Stimulated activated CD4-positive, alpha-beta T cell treated with anti-CD3 and anti-CD28 coated beads, Interleukin-15, amount 100 ng/mL, for 48 hours (primary cell): ENCODE measurements at regions not wholly inside any gene's neighbourhood (a gene's known extent, or its start where the extent isn't known, plus 50 kb on each side); places are given as distances from the start of the nearest gene placed in this dataset.

Experiments used
- DNase-seq, 2 donors: peaks; one replicate each; pipeline ENCODE4 v3.0.0-alpha.2; 2020; ENCODE audit warnings: low read depth in 2 of 2

GRCh38 chr4:184575306-184575705 is 73.9 kb downstream of the CASP3 start:
- DNase-seq = no peak

- peak in 1 of 2 donors; percentile 7 for DNase-seq
These were observed 74.4 kb downstream of the CASP3 start for GRCh38 chr4:184574861-184575260.

GRCh38 chr4:184573701-184574100 is 75.5 kb downstream of the CASP3 start:
- DNase-seq = no peak

DNA sequence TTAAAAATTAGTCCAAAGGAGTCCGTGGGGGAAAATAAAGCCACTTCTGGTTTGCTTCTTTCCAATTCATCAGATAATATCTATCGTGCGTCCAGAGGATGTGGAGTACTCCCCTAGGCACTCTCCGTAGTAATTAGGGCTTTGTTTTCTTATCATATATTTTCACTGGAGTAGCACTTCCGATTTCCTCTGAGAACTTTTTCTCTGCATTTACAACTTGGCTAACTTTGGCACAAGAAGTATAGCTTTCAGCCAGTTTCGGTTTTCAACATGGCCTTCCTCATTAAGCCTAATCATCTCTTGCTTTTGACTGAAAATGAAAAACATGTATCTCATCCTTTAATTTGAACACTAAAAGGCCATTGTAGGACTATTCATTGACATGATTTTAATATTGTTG is 80.5 kb downstream of the CASP3 start:
- DNase-seq = no peak

- DNase-seq = no peak
These were observed 85.6 kb downstream of the CASP3 start for GRCh38 chr4:184563621-184564020.

DNA sequence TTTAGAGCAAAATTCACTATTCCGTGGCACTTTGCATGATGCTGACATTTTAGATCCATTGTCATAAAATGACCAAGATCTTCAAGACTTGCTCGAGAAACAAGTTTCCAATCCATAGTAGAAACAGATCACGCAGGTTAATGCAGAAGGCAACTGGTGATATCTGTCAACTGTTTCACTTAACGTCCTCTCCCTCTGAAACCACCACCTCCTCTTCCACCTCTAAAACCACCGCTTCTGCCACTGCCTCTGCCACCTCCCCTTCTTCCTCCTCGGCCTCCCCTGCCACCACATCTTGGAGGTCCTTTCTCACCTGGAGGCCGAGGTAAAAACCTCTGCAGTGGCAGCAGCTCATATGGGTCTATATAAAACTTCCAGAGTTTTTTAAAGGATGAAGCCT is 84.6 kb upstream of the IRF2 start:
- no peak for DNase-seq

DNA sequence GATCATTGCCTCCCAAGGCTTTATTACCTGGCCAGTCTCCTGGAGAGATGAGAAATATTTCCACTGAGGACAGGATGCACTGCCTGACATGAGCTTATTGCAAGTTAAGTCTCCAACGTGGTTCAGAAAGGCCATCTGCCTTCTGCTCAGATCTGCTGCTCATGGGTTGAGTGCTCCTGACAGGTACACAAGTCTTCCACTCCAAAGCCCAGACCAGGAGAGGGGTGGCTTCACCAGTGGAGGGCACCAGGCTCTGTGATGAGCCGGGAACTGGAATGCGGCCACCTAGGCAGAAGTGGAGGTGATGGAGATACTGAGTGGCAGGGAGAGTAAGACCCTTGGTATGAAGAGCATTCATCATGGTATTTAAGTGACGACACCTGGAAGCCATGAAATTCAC is 79.5 kb upstream of the IRF2 start:
- no peak for DNase-seq

DNA sequence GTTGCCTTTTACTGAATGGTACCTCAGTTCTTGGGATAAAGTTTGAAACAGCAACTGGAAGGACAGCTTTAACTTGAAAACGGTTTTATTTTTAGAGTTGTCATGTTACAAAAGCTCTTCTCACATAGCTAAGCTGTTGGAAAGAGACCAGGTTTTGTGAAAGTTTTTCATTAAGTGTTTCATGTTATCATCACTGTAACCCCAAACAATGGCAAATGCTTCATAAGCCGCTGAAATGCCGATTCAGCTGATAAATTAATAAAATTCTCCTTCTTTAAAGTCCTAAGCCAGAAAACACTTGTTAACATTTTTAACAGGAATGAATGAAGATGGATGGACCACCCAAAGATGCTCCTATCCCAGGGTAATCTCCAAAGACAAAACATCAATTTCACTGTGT is 76.1 kb upstream of the IRF2 start:
- DNase-seq = no peak

- DNase-seq = no peak
These were observed 74.4 kb upstream of the IRF2 start for GRCh38 chr4:184548648-184549341.

DNA sequence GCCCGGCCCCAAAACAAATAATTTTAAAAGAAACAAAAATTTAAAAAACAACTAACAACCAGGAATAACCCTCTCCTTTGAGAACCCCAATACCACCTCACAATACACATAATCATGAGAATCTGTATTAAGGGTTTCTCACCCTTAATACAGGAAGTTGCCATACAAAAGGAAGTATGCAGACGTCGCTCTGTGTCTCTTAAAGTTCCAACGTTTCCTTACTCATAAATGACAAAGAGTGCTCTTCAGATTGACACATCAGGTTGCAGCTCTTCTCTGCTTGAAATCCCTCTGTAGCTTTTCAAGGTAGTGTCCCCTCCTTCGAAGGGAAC is 73.9 kb upstream of the IRF2 start:
- no peak for DNase-seq

- DNase-seq = no peak
These were observed 70.5 kb upstream of the IRF2 start for GRCh38 chr4:184544788-184545409.

DNA sequence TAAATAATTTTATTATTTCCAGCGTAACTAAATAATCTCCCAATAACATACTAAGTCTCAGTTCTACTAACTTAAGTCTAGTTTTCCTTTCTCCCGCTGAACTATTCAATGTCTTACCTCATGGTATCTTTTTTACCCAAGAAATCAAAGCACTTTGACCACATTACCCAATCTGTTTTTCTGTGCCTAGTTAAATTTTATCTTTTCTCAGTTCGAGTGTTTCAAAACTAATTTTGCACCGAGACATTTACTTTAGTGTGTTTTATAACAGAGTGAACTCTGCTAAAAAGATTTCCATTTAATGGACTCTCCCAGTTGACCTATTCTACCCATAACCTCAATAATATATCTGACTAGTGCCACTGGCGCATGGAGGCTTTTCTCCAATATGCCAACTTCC is 67.6 kb upstream of the IRF2 start:
- DNase-seq = no peak

- no peak for DNase-seq
These were observed 66.0 kb upstream of the IRF2 start for GRCh38 chr4:184540307-184540706.

DNA sequence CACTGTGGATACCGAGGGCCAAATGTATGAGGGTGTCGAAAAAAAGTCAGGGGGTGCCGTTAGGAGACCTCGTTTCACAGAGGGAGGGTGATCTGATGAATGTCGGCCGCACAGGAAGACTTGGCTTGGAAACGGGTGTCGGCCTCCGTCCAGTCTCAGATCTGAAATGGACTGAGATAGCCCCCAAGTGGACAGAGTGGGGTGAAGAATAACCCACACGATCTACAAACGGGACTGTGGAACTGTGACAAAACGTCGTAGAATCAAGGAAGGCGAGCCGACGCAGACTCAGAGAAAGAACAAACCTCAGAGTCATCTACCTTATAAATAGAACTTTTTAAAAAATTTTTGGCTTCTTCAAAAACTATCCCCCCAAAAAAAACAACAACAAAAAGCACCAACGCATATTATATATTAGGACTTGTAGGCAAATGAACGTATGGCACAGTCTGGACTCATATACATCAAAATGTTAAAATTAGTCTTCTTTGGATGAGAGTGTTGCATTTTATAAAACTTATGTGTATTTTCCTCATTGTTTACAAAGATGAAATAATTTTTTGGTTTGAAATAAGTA is 63.8 kb upstream of the IRF2 start:
- peak; percentile 39 to 42 for DNase-seq

- DNase-seq = peak; percentile 80 to 83
These were observed 63.1 kb upstream of the IRF2 start for GRCh38 chr4:184537269-184538022.

- DNase-seq = no peak
These were observed 62.5 kb upstream of the IRF2 start for GRCh38 chr4:184536881-184537248.

GRCh38 chr4:184536065-184536880 is 61.9 kb upstream of the IRF2 start:
- no peak for DNase-seq

- DNase-seq = no peak
These were observed 60.4 kb upstream of the IRF2 start for GRCh38 chr4:184534511-184535391.

DNA sequence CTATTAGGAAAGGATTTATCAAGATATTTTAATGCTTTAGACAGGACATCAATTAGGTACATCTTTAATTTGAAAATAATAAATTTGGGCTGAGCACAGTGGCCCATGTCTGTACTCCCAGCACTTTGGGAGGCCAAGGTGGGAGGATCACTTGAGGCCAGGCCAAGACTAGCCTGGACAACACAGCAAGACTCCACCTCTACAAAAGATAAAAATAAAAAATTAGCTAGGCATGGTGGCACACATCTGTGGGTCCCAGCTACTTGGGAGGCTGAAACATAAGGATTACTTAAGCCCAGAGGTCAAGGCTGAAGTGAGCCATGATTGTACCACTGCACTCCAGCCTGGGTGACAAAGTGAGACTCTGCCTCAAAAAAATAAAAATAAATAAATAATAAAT is 59.6 kb upstream of the IRF2 start:
- DNase-seq = no peak

GRCh38 chr4:184531008-184531407 is 56.7 kb upstream of the IRF2 start:
- DNase-seq = no peak

DNA sequence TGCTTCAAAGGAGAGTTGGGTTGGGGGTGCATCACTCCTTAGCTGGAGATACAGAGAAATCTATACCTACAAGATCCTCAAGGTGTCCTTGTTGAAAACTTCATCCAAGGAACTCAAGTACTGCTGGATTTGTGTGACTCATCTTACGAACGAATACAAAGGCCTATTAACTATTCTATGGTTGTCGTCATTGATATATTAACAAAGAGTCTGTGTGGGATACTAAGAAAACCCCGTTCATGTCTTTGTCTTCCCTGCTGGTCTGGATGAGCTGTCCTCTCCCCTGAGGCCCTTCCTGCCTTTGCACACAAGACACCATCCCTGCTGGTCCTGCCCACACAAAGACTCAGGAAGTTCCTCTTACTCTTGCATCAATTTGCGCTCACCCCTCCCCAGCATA is 54.9 kb upstream of the IRF2 start:
- DNase-seq = no peak
